ENCODE measurements at regions not wholly inside any gene's neighbourhood (a gene's known extent, or its start where the extent isn't known, plus 50 kb on each side); places are given as distances from the start of the nearest gene placed in this dataset.
"Not testable (repeated sequence)": the region's sequence is repeated elsewhere in the genome, so short reads cannot be mapped to it uniquely, and the experiment has no call there.

GRCh38 chr7:87007038-87007437 lies 52.4 kb downstream of the ELAPOR2 start:
- no peak for DNase-seq (ENCODE audit: low spot score)

DNA sequence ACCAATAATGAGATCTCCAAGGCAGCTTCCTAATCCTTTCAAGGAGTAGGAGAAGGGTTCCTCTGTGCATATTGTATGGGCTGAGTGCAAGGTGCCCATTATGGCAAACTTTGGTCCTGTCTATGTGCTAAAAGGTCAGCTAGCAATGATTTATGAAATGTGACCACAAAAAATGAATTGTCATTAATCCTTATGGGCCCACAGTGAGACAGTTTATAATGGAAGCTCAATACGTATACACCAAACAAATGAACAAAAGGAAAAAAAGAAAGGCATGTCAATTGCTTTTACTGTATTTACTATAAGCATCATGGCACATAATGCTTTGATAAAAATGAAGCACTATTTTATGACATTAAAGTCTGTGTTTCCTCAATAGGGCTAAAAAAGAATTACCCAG lies 54.5 kb downstream of the ELAPOR2 start:
- DNase-seq (ENCODE audit: low spot score): no peak

GRCh38 chr7:87003872-87004798 lies 55.3 kb downstream of the ELAPOR2 start:
- no peak for DNase-seq (ENCODE audit: low spot score)

DNA sequence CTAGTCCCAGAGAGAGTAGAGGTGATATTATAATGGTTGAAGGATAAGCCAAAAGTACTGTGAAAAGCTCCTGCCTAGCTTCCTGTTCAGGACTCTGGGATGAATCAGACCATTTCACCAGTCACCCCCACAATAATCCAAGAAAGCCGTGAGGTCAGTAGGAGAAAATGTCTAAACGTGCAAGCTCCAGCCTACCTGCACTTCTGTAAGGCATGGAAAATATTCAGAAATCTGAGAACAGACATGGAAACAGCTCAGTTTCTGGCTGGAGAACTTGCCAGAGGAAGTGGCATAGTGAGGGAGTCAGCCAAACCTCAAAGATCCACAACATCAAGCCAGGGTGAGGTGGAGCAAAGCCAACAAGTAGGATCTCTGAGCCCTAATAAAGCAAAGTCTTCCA lies 58.2 kb downstream of the ELAPOR2 start:
- DNase-seq (ENCODE audit: low spot score): no peak

DNA sequence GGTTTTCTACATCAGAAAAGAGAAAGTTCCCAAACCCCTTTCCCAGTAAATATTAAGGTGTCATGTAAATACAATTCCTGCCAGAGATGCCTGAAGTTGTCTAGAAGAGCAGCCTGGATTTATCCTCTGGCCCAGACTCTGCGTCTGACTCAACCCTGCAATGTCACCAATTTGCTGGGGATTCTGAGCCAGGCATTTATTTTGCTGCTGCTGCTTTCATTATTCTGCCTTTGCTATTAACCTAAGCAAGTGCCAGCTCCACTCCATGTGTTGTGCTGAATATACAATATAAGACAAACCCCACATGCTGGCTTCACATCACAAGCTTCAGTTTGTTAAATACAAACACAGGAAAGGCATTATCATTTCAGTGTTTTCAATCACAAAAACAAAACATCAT lies 59.1 kb downstream of the ELAPOR2 start:
- DNase-seq (ENCODE audit: low spot score): no peak

DNA sequence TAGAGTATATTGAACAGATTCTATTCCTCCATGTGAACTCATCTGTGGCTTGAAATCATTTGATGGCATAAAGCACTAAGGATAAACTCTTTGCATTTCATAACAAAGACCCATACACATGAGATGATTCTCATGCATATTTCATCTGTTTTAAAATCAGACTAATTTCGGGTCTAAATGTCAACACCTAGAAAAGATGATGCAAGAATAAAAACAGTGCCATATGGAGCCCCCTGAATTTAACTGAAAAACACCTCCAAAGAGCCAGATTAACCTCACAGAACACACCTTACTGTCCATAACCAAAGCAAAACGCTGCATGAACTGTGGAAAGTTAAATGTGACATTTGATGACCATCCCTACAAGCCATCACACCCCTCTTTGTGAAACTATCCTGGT lies 59.7 kb downstream of the ELAPOR2 start:
- DNase-seq (ENCODE audit: low spot score): no peak

GRCh38 chr7:86995814-86996213 lies 63.6 kb downstream of the ELAPOR2 start:
- no peak for DNase-seq (ENCODE audit: low spot score)

DNA sequence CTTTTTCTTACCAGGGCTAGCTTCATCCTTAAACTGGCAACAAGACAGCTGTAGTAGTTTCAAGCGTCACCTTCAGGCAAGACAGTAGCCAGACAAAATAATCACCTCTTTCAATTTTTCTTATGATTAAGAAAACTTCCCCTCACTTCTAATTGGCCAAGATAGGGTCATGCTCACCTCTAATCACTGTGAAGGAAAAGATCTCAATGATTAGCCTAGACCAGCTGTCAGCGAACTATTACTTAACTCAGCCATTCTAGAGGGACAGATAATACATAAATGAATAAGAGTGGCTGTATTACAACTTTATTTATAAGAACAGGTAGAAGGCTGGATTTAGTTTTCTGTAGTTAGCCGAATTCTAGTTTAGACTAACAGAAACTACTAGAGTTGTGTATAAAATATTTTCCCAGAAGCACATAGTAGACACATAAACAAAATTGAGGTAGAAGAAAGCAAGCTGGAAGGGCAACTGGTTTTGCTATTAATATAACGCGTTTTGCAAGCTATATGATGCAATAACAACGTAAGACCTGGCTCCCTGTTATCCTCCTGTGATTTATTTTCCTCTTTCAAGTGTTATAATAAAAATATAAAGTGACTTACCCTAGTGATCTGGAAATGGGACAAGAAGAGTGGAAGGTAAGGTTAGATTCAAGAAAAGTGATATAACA lies 64.3 kb downstream of the ELAPOR2 start:
- no peak for DNase-seq (ENCODE audit: low spot score)

DNA sequence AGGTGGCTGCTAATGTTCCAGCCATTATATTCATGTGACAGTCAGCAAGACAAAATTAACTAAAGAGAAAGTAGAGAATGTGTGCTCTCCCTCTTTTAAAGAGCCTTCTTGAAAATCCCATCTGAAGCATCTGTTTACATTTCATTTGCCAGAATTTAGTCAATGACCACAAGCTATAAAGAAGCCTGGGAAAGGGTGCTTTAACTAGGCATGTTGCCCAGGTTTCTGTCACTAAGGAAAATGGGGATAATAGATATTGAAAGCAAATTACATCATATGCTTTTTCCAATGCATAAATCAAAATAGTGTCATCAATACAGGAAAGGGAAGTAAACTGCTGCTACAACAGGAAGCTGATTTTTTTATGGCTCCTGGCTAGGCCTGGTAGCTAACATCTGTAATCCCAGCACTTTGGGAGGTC lies 67.7 kb downstream of the ELAPOR2 start:
- no peak for DNase-seq (ENCODE audit: low spot score)

GRCh38 chr7:86991093-86991769 lies 68.2 kb downstream of the ELAPOR2 start:
- DNase-seq (ENCODE audit: low spot score): no peak

GRCh38 chr7:86989407-86989806 lies 70.0 kb downstream of the ELAPOR2 start:
- DNase-seq (ENCODE audit: low spot score): no peak

DNA sequence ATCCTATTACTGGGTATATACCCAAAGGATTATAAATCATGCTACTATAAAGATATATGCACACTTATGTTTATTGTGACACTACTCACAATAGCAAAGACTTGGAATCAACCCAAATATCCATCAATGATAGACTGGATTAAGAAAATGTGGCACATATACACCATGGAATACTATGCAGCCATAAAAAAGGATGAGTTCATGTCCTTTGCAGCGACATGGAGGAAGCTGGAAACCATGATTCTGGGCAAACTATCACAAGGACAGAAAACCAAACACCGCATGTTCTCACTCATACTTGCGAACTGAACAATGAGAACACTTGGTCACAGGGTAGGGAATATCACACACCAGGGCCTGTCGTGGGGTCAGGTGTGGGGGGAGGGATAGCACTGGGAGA lies 71.6 kb downstream of the ELAPOR2 start:
- not testable (repeated sequence) for DNase-seq (ENCODE audit: low spot score)

DNA sequence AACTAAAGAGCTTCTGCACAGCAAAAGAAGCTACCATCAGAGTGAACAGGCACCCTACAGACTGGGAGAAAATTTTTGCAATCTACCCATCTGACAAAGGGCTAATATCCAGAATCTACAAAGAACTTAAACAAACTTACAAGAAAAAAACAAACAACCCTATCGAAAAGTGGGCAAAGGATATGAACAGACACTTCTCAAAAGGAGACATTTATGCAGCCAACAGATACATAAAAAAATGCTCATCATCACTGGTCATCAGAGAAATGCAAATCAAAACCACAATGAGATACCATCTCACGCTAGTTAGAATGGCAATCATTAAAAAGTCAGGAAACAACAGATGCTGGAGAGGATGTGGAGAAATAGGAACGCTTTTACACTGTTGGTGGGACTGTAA lies 72.1 kb downstream of the ELAPOR2 start:
- DNase-seq (ENCODE audit: low spot score): not testable (repeated sequence)

GRCh38 chr7:86985342-86985741 lies 74.1 kb downstream of the ELAPOR2 start:
- not testable (repeated sequence) for DNase-seq (ENCODE audit: low spot score)

GRCh38 chr7:86983654-86984053 lies 75.8 kb downstream of the ELAPOR2 start:
- not testable (repeated sequence) for DNase-seq (ENCODE audit: low spot score)

GRCh38 chr7:86981937-86982336 lies 77.5 kb downstream of the ELAPOR2 start:
- not testable (repeated sequence) for DNase-seq (ENCODE audit: low spot score)

DNA sequence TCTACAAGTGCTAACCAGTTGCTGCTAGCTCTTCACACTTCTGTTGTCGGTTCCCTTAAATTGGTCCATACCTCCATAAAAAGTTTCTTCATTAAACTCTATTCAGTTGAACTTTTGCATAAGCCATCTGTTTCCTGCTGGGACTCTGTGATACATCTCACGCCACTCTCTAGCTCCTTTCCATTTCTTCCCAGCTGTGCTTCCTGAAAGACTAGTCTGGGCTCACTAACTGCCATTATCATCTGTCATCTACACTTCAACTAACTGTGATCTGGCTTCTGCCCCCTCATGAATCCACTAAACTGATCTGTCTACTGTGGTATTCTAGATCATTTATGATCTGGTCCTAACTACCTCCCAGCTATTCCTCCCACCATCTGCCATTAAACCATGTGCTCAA lies 78.3 kb downstream of the ELAPOR2 start:
- no peak for DNase-seq (ENCODE audit: low spot score)

DNA sequence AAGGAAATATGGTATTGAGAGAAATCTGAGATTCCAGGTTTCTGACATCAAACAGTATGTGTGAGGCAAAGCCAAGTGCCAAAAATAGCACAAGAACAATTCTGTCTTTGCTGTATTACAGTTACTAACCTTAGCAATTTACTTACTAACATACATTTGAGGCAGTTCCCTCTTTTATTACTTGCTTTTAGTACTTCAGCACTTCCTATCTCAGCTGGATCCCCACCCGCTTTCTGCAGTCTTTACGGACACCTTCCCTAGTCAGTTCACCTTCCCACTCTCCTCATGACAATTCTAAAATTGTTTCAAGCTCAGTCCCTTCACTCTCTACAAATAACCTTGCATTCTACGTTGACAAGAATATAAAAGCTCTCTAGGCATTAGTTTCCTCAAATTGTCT lies 79.2 kb downstream of the ELAPOR2 start:
- no peak for DNase-seq (ENCODE audit: low spot score)

GRCh38 chr7:86978808-86979506 lies 80.5 kb downstream of the ELAPOR2 start:
- DNase-seq (ENCODE audit: low spot score): peak; percentile 73

DNA sequence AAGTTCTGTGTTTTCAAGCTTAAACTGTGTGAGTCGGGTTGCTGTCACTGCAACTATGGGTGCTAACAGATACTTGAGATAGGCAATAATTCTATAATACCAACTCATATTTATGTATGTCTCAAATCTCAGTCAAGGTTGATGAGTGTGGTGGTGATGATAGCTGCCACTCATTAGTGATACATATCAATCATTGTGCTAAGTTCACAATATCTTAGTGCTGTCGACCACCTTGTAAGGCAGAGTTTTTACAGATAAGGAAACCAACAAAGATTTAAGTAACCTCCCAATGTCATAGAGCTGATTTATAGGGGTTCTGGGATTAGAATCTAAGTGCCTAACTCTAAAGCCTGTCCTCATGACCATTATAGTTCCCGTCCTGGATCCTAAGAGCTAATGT lies 82.5 kb downstream of the ELAPOR2 start:
- DNase-seq (ENCODE audit: low spot score): no peak

DNA sequence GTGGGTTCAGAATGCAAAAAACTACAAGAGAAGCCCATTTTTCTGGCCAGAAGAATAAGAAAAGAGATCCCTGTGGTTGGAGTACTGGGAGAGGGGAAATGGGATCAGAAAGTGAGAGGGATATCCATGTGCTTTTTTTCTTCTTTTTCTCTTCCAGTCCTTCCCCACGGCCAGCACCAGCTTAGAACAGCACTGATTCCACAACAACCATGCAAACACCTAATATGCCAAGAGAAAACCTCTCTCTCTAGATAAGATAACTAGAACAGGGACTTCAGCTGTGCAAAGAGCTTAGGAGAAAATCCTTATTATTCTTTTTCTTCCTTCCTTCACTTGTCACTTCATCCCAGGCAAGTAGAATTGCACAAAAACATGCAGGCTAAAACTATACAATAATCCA lies 83.5 kb downstream of the ELAPOR2 start:
- DNase-seq (ENCODE audit: low spot score): no peak

DNA sequence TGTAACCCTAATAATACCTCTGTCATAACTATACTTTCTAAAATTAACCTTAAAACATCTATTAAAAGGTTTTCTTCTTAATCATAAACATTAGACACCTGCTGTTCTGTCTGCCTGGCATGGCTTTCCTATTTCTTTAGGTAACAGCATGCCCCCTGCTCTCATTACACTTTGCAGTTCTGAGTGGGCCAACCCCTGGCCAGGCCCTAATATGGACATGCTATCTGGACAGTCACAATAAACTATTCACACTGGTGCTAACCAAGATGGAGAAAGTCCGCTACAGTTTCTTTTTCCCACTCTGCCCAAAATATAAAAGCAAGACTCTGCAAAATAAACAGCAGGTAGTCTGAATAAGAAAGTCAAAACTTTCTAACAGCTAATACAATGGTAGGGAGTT lies 84.0 kb downstream of the ELAPOR2 start:
- no peak for DNase-seq (ENCODE audit: low spot score)
